Liver (tissue), 3 donors: ENCODE measurements at regions not wholly inside any gene's neighbourhood (a gene's known extent, or its start where the extent isn't known, plus 50 kb on each side); places are given as distances from the start of the nearest gene placed in this dataset.

Experiments used
- ATF3 ChIP-seq: IDR thresholded peaks from 2 replicates; pipeline ENCODE4 v1.6.1; 2016; ENCODE audit warnings: antibody characterized with exemption
- CTCF ChIP-seq: fragments of 150-350 bp; IDR thresholded peaks from 2 replicates; pipeline ENCODE4 v1.5.1; 2017; ENCODE audit warnings: improper control_type of control experiment, low read depth, low read length; ENCODE audit not compliant: missing input control
- EGR1 ChIP-seq, 2 donors: IDR thresholded peaks; 2 replicates each; pipeline ENCODE4 v1.6.1; 2016 to 2018; ENCODE audit warnings: antibody characterized with exemption in 2 of 2, low read depth in 2 of 2
- JUND ChIP-seq, 2 donors: IDR thresholded peaks; 2 replicates each; pipeline ENCODE4 v1.6.1; 2016; ENCODE audit warnings: antibody characterized with exemption in 2 of 2
- MAX ChIP-seq: IDR thresholded peaks from 2 replicates; pipeline ENCODE4 v1.6.1; 2016; ENCODE audit warnings: antibody characterized with exemption
- RAD21 ChIP-seq, 2 donors: IDR thresholded peaks; 2 replicates each; pipeline ENCODE4 v1.6.1; 2016; ENCODE audit warnings: antibody characterized with exemption in 2 of 2, mild to moderate bottlenecking in 2 of 2
- REST ChIP-seq: IDR thresholded peaks from 2 replicates; pipeline ENCODE4 v1.6.1; 2016; ENCODE audit warnings: antibody characterized with exemption, mild to moderate bottlenecking
- SP1 ChIP-seq: IDR thresholded peaks from 2 replicates; pipeline ENCODE4 v1.6.1; 2018; ENCODE audit warnings: antibody characterized with exemption, mild to moderate bottlenecking
- YY1 ChIP-seq: IDR thresholded peaks from 2 replicates; pipeline ENCODE4 v1.6.1; 2016; ENCODE audit warnings: antibody characterized with exemption, mild to moderate bottlenecking
- ZBTB33 ChIP-seq: IDR thresholded peaks from 2 replicates; pipeline ENCODE4 v1.6.1; 2016; ENCODE audit warnings: antibody characterized with exemption
- donor health status: healthy.
- donor health status: healthy.

GRCh38 chr6:782141-782540 is 89.2 kb upstream of the EXOC2 start:
- TF ChIP-seq EGR1 (IDR thresholded peaks at IDR 0.05; ENCODE audit: low read depth in 2 of 2) = no peak
- no peak for TF ChIP-seq CTCF
- no peak for TF ChIP-seq ATF3
- TF ChIP-seq MAX = no peak
- no peak for TF ChIP-seq SP1
- no peak for TF ChIP-seq YY1
- TF ChIP-seq JUND (IDR thresholded peaks at IDR 0.05) = no peak
- no peak for TF ChIP-seq REST
- no peak for TF ChIP-seq RAD21 (IDR thresholded peaks at IDR 0.05)
- no peak for TF ChIP-seq ZBTB33
